NCI-H82 (cell line): ENCODE measurements at regions not wholly inside any gene's neighbourhood (a gene's known extent, or its start where the extent isn't known, plus 50 kb on each side); places are given as distances from the start of the nearest gene placed in this dataset.
"Not testable (repeated sequence)": the region's sequence is repeated elsewhere in the genome, so short reads cannot be mapped to it uniquely, and the experiment has no call there.

Experiments
- DNase-seq: peaks from one replicate; lab custom pipeline; 2025; lab: John Stamatoyannopoulos, UW

- DNase-seq = no peak
These were observed 676.3 kb upstream of the GOT2 start for GRCh38 chr16:59410451-59410850.

- DNase-seq = no peak
These were observed 671.7 kb upstream of the GOT2 start for GRCh38 chr16:59405802-59406201.

GRCh38 chr16:59404509-59404908 is 670.4 kb upstream of the GOT2 start:
- no peak for DNase-seq

- no peak for DNase-seq
These were observed 666.7 kb upstream of the GOT2 start for GRCh38 chr16:59400830-59401229.

GRCh38 chr16:59397638-59398037 is 663.5 kb upstream of the GOT2 start:
- DNase-seq = no peak

GRCh38 chr16:59394526-59394925 is 660.4 kb upstream of the GOT2 start:
- no peak for DNase-seq

GRCh38 chr16:59392911-59393310 is 658.8 kb upstream of the GOT2 start:
- DNase-seq = no peak

GRCh38 chr16:59391617-59392364 is 657.7 kb upstream of the GOT2 start:
- DNase-seq = no peak

- no peak for DNase-seq
These were observed 651.8 kb upstream of the GOT2 start for GRCh38 chr16:59385959-59386358.

GRCh38 chr16:59385491-59385890 is 651.4 kb upstream of the GOT2 start:
- DNase-seq = no peak

- DNase-seq = no peak
These were observed 639.5 kb upstream of the GOT2 start for GRCh38 chr16:59373632-59374031.

- no peak for DNase-seq
These were observed 636.6 kb upstream of the GOT2 start for GRCh38 chr16:59370717-59371116.

- no peak for DNase-seq
These were observed 635.4 kb upstream of the GOT2 start for GRCh38 chr16:59369523-59369922.

- no peak for DNase-seq
These were observed 634.5 kb upstream of the GOT2 start for GRCh38 chr16:59368586-59368985.

GRCh38 chr16:59356709-59357108 is 622.6 kb upstream of the GOT2 start:
- DNase-seq = no peak

GRCh38 chr16:59356144-59356543 is 622.0 kb upstream of the GOT2 start:
- DNase-seq = no peak

GRCh38 chr16:59355704-59356103 is 621.6 kb upstream of the GOT2 start:
- no peak for DNase-seq

GRCh38 chr16:59351305-59351903 is 617.3 kb upstream of the GOT2 start:
- DNase-seq = no peak

GRCh38 chr16:59350670-59351069 is 616.6 kb upstream of the GOT2 start:
- DNase-seq = no peak

GRCh38 chr16:59342669-59343068 is 608.6 kb upstream of the GOT2 start:
- DNase-seq = no peak

GRCh38 chr16:59341368-59341767 is 607.3 kb upstream of the GOT2 start:
- peak; percentile 51 for DNase-seq

- DNase-seq = no peak
These were observed 605.8 kb upstream of the GOT2 start for GRCh38 chr16:59339871-59340270.

GRCh38 chr16:59336136-59336695 is 602.1 kb upstream of the GOT2 start:
- DNase-seq = no peak

- DNase-seq = not testable (repeated sequence)
These were observed 597.6 kb upstream of the GOT2 start for GRCh38 chr16:59331708-59332107.
